Adrenal gland (tissue), 5 donors: ENCODE measurements at regions not wholly inside any gene's neighbourhood (a gene's known extent, or its start where the extent isn't known, plus 50 kb on each side); places are given as distances from the start of the nearest gene placed in this dataset.
"Not testable (repeated sequence)": the region's sequence is repeated elsewhere in the genome, so short reads cannot be mapped to it uniquely, and the experiment has no call there.

Source experiments
- CTCF ChIP-seq, 6 experiments: fragments of 450-650 bp in 4 of 6; fragments of 200-600 bp in 2 of 6; sonication (generic) in 1 of 6; IDR thresholded peaks; 1 replicate in 5 of 6; 2 replicates in 1 of 6; pipeline versions ENCODE4 v1.5.1 to v1.8.0; 2016 to 2021; ENCODE audit warnings: antibody characterized with exemption in 6 of 6, mild to moderate bottlenecking in 2 of 6, moderate library complexity in 1 of 6
- POLR2A ChIP-seq, 2 donors: fragments of 450-650 bp; IDR thresholded peaks; one replicate each; pipeline ENCODE4 v1.6.1; 2017; ENCODE audit warnings: antibody characterized with exemption in 2 of 2, mild to moderate bottlenecking in 2 of 2, moderate library complexity in 1 of 2
- donor health status: DM: no; HTN: no; CAD: no.

DNA sequence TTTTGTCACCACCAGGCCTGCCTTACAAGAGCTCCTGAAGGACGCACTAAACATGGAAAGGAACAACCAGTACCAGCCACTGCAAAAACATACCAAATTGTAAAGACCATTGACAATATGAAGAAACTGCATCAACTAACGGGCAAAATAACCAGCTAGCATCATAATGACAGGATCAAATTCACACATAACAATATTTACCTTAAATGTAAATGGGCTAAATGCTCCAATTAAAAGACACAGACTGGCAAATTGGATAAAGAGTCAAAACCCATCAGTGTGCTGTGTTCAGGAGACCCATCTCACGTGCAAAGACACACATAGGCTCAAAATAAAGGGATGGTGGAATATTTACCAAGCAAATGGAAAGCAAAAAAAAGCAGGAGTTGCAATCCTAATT lies 99.1 kb downstream of the JRKL start:
- TF ChIP-seq CTCF, POLR2A (IDR thresholded peaks at IDR 0.05): not testable (repeated sequence)
